WERI-Rb-1 (cell line): ENCODE measurements at regions not wholly inside any gene's neighbourhood (a gene's known extent, or its start where the extent isn't known, plus 50 kb on each side); places are given as distances from the start of the nearest gene placed in this dataset.
"Not testable (repeated sequence)": the region's sequence is repeated elsewhere in the genome, so short reads cannot be mapped to it uniquely, and the experiment has no call there.

Experiments used
- DNase-seq: peaks from one replicate; pipeline ENCODE4 v3.0.0-alpha.2; 2020
- H3K27ac ChIP-seq: fragments of 250-450 bp; sonication (Bioruptor Pico); 2 replicates; pipeline ENCODE4 v1.5.1; 2020; ENCODE audit warnings: mild to moderate bottlenecking, moderate library complexity
- H3K27me3 ChIP-seq: fragments of 250-450 bp; sonication (Bioruptor Pico); 2 replicates; pipeline ENCODE4 v1.5.1; 2021; ENCODE audit warnings: mild to moderate bottlenecking, low read depth, moderate library complexity; ENCODE audit not compliant: insufficient read depth, severe bottlenecking
- H3K36me3 ChIP-seq: fragments of 250-450 bp; sonication (Bioruptor Pico); 2 replicates; pipeline ENCODE4 v1.5.1; 2020; ENCODE audit warnings: mild to moderate bottlenecking, moderate library complexity
- H3K4me3 ChIP-seq: 2 replicates; pipeline ENCODE4 v1.5.1; 2011; ENCODE audit warnings: low read depth, mild to moderate bottlenecking, control low read depth, low read length
- H3K9me3 ChIP-seq: fragments of 250-450 bp; sonication (Bioruptor Pico); 2 replicates; pipeline ENCODE4 v1.5.1; 2021; ENCODE audit warnings: mild to moderate bottlenecking, moderate library complexity; ENCODE audit not compliant: severe bottlenecking
- TF ChIP-seq, protein P1 (sequence below): IDR thresholded peaks from 2 replicates; pipeline ENCODE4 v1.5.1; 2011; ENCODE audit warnings: low read depth, mild to moderate bottlenecking, control low read depth, inconsistent platforms, low read length

DNA sequence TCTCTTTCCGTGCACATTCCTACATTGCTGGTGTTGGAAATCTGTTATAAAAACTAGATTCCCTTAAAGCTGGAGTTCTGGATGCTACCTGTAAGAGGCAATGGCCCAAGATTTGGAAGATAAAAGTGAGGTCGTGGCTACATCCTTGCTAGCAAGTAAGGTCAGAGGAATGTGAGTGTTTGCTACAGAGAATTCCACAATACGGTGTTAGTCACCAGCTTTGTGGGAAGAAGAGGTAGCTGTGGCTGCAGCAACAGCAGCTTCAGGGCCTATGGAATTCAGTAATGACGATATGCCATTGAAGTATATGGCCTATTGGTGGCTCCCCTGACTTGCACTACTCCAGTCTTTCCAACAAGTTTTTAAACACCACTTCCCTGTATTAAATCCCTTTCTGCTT is 227.7 kb upstream of the TMEM260 start:
- no peaks in the 10 kb centered on the region for H3K36me3 ChIP-seq
- DNase-seq = no peak
- no peak overlapping the region for H3K4me3 ChIP-seq
- TF ChIP-seq, protein P1, sequence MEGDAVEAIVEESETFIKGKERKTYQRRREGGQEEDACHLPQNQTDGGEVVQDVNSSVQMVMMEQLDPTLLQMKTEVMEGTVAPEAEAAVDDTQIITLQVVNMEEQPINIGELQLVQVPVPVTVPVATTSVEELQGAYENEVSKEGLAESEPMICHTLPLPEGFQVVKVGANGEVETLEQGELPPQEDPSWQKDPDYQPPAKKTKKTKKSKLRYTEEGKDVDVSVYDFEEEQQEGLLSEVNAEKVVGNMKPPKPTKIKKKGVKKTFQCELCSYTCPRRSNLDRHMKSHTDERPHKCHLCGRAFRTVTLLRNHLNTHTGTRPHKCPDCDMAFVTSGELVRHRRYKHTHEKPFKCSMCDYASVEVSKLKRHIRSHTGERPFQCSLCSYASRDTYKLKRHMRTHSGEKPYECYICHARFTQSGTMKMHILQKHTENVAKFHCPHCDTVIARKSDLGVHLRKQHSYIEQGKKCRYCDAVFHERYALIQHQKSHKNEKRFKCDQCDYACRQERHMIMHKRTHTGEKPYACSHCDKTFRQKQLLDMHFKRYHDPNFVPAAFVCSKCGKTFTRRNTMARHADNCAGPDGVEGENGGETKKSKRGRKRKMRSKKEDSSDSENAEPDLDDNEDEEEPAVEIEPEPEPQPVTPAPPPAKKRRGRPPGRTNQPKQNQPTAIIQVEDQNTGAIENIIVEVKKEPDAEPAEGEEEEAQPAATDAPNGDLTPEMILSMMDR = no peak
- H3K9me3 ChIP-seq = no peaks in the 10 kb centered on the region
- H3K27me3 ChIP-seq = no peaks in the 10 kb centered on the region
- H3K27ac ChIP-seq = no peak overlapping the region

DNA sequence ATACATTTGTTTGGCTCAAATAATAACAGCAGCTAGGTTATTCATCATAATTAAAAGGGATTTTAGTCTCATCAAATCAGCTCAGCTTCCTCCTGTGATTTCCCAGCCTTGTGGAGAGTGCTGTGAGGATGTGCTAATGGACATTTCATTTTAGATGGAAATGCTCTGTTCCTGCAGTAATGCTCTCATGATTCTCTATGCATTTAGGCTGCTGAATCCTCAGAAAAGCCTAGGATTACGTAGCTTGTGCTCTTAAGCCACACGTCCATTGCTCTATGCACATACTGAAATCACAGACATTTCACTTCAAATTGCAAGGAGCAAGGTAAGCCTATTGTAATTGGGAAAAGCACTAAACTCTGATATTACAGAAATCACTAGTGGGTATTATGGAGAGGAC is 226.6 kb upstream of the TMEM260 start:
- Histone ChIP-seq H3K36me3 (no peaks in the 10 kb centered on the region), H3K9me3 (no peaks in the 10 kb centered on the region), H3K4me3 (peak overlapping the region; percentile 9; the same call in 1 of the 2 replicates), H3K27ac (no peak overlapping the region), H3K27me3 (no peaks in the 10 kb centered on the region)
- TF ChIP-seq, protein P1 = no peak
- peak; percentile 16 for DNase-seq

DNA sequence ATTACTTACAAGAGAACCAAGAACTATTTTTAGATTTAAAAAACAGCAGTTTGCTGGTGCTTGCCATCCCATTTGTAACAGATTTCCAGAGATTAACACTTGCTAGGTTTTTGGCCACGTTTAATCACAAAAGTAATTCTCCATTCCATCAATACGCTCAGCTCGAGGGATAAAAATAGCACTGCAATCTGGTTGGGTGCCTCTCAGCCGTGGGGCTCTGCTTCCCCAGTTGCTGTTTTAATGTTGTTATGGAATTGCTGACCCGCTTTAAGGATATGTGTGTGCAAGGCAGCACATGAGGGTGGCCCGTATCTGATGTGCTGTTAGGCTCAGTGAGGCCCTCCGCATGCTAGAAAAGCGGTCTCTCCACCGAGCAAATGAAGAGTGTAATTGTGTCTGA is 222.2 kb upstream of the TMEM260 start:
- Histone ChIP-seq H3K4me3 (no peak overlapping the region), H3K9me3 (peaks cover 4% of the 10 kb centered on the region), H3K27me3 (no peaks in the 10 kb centered on the region), H3K27ac (peak overlapping the region; percentile 1), H3K36me3 (no peaks in the 10 kb centered on the region)
- DNase-seq = peak; percentile 67
- TF ChIP-seq, protein P1 = no peak

DNA sequence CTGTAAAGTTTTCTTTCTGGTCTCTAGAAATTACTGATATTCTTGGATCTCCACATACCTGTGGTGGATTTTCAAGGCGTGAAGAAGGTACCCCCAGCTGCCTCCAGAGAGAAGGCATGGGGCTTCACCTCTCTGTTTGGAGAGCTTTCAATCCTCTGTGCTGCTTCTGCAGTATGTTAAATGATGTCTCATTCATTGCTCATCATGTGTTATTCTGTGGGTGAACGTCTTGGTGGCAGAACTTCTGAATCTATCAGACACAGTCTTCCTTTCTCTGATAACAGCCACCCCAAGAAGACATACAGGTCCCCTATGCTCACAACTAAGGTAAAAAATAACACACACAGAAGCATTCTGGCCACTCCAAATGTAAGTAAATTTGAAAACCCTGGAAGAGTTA is 221.3 kb upstream of the TMEM260 start:
- TF ChIP-seq, protein P1 = no peak
- Histone ChIP-seq H3K4me3 (no peak overlapping the region), H3K27ac (no peak overlapping the region), H3K9me3 (peaks cover 4% of the 10 kb centered on the region), H3K27me3 (no peaks in the 10 kb centered on the region), H3K36me3 (no peaks in the 10 kb centered on the region)
- no peak for DNase-seq

DNA sequence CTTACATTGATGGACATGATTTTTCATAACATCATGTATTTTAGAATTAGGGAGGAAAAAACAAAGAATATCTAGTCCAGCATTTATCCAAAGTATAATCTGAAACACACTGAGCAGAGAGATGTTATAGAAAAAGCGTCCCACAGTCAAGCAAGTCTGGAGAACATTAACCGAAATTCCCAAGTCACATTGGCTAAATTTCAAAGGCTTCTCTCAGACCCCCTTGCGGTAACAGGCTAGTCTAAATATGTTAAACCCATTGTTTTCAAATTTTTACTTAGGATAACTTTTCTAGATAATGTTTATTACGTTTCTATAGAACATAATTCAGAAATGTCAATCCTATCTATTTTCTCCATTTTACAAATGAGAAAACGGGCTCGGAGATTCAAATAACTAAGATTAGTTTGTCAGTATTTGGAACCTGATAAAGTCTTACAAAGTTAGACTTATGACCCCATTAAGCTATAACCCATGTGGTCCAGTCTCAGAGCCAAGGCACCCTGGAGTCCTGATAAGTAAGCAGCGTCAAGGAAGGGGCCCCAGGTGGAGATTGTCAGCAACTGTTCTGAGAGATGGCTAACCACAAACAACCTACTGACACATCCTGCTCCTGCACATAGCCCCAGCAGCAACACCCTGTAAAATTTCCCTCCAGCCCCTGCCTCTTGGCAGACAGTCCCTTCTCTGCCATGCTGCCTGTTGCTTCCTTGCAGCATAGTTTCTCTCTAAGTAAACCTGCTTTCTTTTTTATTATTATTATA is 220.6 kb upstream of the TMEM260 start:
- Histone ChIP-seq H3K9me3 (peaks cover 4% of the 10 kb centered on the region), H3K27me3 (no peaks in the 10 kb centered on the region), H3K36me3 (no peaks in the 10 kb centered on the region), H3K27ac (no peak overlapping the region), H3K4me3 (no peak overlapping the region)
- DNase-seq = no peak
- TF ChIP-seq, protein P1 = no peak

DNA sequence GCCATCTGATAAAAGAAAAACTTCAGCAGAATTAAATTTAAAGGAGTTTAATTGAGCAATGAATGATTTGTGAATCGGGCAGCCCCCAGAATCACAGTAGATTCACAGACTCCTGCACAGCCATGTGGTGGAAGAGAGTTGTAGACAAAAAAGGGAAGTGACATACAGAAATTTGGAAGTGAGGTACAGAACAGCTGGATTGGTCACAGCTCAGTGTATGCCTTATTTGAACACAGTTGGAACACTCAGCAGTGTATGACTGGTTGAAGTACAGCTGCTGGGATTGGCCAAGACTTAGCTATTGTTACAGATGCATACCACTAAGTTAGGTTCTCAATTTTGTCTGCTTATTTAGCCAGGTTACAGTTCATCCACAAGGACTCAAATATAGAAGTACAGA is 213.9 kb upstream of the TMEM260 start:
- H3K36me3 ChIP-seq, H3K4me3 ChIP-seq: not testable (repeated sequence)

More for the DNA sequence above, 213.9 kb upstream of the TMEM260 start:
- not testable (repeated sequence) for H3K27ac ChIP-seq, H3K9me3 ChIP-seq, H3K27me3 ChIP-seq, DNase-seq
